22Rv1 (cell line): ENCODE measurements at regions not wholly inside any gene's neighbourhood (a gene's known extent, or its start where the extent isn't known, plus 50 kb on each side); places are given as distances from the start of the nearest gene placed in this dataset.
"Not testable (repeated sequence)": the region's sequence is repeated elsewhere in the genome, so short reads cannot be mapped to it uniquely, and the experiment has no call there.

Experiments used
- H3K27ac ChIP-seq: fragments of 450-650 bp; 2 replicates; pipeline ENCODE4 v1.5.1; 2017
- ZFX ChIP-seq: fragments of 450-650 bp; IDR thresholded peaks from 2 replicates; pipeline ENCODE4 v1.6.1; 2017; ENCODE audit warnings: antibody characterized with exemption, borderline replicate concordance
- TF ChIP-seq, protein P1 (sequence below): fragments of 450-650 bp; IDR thresholded peaks from 2 replicates; pipeline ENCODE4 v1.5.1; 2017; ENCODE audit warnings: mild to moderate bottlenecking

DNA sequence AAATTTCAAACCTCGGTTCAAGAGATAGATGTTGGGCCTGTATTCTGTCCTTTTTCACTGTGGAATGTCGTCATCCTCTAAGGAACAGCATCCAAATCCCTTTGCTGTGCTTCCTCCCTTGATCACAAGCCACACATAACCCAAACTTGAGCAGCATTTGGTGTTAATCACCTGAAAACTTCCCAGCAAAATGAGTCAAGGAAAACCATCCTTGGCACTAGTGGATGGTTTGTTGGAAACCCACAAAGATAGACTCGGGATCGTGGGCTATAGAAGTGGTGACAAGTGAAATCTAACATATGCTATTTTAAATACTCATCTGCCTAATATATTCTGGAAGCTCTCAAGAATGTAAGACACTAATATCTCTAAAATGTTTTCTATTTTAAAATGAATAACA, 459.1 kb downstream of the SETD4 start:
- H3K27ac ChIP-seq: no peak overlapping the region
- TF ChIP-seq, protein P1, sequence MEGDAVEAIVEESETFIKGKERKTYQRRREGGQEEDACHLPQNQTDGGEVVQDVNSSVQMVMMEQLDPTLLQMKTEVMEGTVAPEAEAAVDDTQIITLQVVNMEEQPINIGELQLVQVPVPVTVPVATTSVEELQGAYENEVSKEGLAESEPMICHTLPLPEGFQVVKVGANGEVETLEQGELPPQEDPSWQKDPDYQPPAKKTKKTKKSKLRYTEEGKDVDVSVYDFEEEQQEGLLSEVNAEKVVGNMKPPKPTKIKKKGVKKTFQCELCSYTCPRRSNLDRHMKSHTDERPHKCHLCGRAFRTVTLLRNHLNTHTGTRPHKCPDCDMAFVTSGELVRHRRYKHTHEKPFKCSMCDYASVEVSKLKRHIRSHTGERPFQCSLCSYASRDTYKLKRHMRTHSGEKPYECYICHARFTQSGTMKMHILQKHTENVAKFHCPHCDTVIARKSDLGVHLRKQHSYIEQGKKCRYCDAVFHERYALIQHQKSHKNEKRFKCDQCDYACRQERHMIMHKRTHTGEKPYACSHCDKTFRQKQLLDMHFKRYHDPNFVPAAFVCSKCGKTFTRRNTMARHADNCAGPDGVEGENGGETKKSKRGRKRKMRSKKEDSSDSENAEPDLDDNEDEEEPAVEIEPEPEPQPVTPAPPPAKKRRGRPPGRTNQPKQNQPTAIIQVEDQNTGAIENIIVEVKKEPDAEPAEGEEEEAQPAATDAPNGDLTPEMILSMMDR: no peak
- no peak for TF ChIP-seq ZFX

DNA sequence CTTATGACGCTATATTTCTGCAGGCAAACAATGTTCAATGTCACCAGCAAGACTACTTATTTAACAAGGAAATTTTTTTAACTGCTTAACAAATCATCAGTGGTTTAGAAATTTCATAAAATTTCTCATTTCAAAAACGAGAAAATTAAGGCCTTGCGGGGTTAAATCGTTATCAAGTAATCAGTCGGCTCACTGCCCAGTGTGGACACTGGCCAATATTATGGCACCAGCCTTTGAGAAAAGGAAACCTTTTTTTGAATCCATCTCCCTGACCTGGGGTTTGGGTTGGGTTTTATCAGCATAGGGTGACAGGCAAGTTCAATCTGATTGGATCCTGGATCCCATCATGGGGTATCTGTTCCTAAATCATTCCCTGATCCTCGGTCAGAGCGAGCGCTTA, 461.2 kb downstream of the SETD4 start:
- TF ChIP-seq, protein P1: no peak
- TF ChIP-seq ZFX: no peak
- H3K27ac ChIP-seq: no peak overlapping the region

- TF ChIP-seq, protein P1: no peak
- no peak for TF ChIP-seq ZFX
Measured at GRCh38 chr21:35597750-35598339, 462.5 kb downstream of the SETD4 start.

GRCh38 chr21:35594905-35595304, 465.4 kb downstream of the SETD4 start:
- no peak overlapping the region for H3K27ac ChIP-seq
- no peak for TF ChIP-seq ZFX
- TF ChIP-seq, protein P1: no peak

More at GRCh38 chr21:35597750-35598339, 462.5 kb downstream of the SETD4 start:
- no peak overlapping the region for H3K27ac ChIP-seq

DNA sequence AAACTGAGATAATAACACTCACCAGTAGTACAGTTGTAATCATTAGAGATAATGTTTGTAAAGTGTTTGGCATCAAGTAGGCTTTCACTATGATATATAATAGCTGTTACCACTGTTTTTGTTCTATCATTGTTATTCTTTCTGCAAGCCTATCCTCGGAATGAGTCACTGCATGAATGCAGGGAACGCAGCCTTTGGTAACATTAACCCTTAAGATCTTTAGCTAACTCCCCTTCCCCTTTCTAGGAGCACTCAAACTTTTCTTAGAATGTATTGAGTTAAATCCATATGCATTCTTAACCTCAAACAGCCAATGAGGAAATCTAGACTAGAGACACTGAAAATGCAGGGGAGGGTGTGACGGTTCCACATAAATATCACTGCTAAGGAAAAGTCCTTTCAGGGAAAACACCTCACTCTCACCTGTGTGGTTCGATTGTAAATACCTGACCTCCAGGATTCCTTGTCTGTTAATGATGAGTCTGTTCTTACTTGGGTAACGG, 467.3 kb downstream of the SETD4 start:
- H3K27ac ChIP-seq: no peak overlapping the region
- TF ChIP-seq, protein P1: no peak
- TF ChIP-seq ZFX: no peak

DNA sequence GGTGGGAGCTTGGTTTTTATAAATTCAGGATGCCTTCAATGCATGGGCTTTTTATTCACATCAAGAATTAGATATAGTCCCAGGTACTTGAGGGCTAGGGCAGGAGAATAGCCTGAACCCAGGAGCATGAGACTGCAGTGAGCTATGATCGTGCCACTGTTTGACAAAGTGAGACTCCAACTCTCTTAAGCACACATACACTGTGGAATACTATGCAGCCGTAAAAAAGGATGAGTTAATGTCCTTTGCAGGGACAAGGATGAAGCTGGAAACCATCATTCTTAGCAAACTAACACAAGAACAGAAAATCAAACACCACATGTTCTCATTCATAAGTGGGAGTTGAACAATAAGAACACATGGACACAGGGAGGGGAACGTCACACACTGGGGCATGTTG, 470.0 kb downstream of the SETD4 start:
- not testable (repeated sequence) for H3K27ac ChIP-seq

GRCh38 chr21:35587841-35588380, 472.4 kb downstream of the SETD4 start:
- H3K27ac ChIP-seq: no peak overlapping the region
- TF ChIP-seq, protein P1: no peak
- no peak for TF ChIP-seq ZFX
